ENCODE measurements at regions not wholly inside any gene's neighbourhood (a gene's known extent, or its start where the extent isn't known, plus 50 kb on each side); places are given as distances from the start of the nearest gene placed in this dataset.

GRCh38 chr18:51391215-51391614 is 193.7 kb upstream of the MEX3C start:
- Histone ChIP-seq H3K4me3 (no peak overlapping the region), H3K79me2 (ENCODE audit: control insufficient read depth, insufficient read depth, low read length) (no peaks in the 10 kb centered on the region), H3K36me3 (ENCODE audit: control insufficient read depth in 2 of 2, insufficient read depth in 2 of 2, low read length in 1 of 2) (no peaks in the 10 kb centered on the region), H3K9ac (ENCODE audit: control insufficient read depth, insufficient read depth, low read length) (no peak overlapping the region), H4K20me1 (ENCODE audit: control insufficient read depth, insufficient read depth) (no peaks in the 10 kb centered on the region), H3K9me3 (replicated peaks; ENCODE audit: control insufficient read depth, insufficient read depth, low read length) (no peaks in the 10 kb centered on the region; the same call in 2 of the 3 replicates), H3K27me3 (replicated peaks in 1 of 2; ENCODE audit: control insufficient read depth in 2 of 2, insufficient read depth in 2 of 2, low read length in 1 of 2) (no peaks in the 10 kb centered on the region; a peak in 1 of 4 replicates), H3K4me2 (ENCODE audit: control insufficient read depth, insufficient read depth) (no peak overlapping the region), H3K4me1 (ENCODE audit: control insufficient read depth, insufficient read depth, low read length) (no peaks in the 10 kb centered on the region), H2AFZ (ENCODE audit: control insufficient read depth, low read depth, low read length) (no peak overlapping the region), H3K27ac (ENCODE audit: control insufficient read depth, insufficient read depth) (no peak overlapping the region)
- DNase-seq (ENCODE audit: low read depth, low spot score): no peak
- ATAC-seq: no peak
- TF ChIP-seq ATF2 (IDR thresholded peaks at IDR 0.05; ENCODE audit: low read length): no peak
- TF ChIP-seq CHD1 (IDR thresholded peaks at IDR 0.05; ENCODE audit: low read depth, low read length): no peak
- no peak for TF ChIP-seq PAX8 (IDR thresholded peaks at IDR 0.05)
- TF ChIP-seq SP1 (IDR thresholded peaks at IDR 0.05; ENCODE audit: low read depth, low read length): no peak
- no peak for TF ChIP-seq CBFB (IDR thresholded peaks at IDR 0.05; ENCODE audit: low read depth)
- TF ChIP-seq USF2 (IDR thresholded peaks at IDR 0.05; ENCODE audit: borderline replicate concordance, low read depth, low read length): no peak
- TF ChIP-seq SRF (IDR thresholded peaks at IDR 0.05; ENCODE audit: low read depth in 2 of 2, low read length in 2 of 2): no peak
- TF ChIP-seq BCL11A (IDR thresholded peaks at IDR 0.05; ENCODE audit: low read depth, low read length): no peak
- TF ChIP-seq RAD21 (IDR thresholded peaks at IDR 0.05; ENCODE audit: insufficient read depth, low read depth, low read length): no peak
- no peak for TF ChIP-seq PML (IDR thresholded peaks at IDR 0.05; ENCODE audit: low read length)
- TF ChIP-seq POLR2AphosphoS5 (IDR thresholded peaks at IDR 0.05; ENCODE audit: low read length): no peak
- TF ChIP-seq IKZF2 (IDR thresholded peaks at IDR 0.05): no peak
- no peak for TF ChIP-seq ZBTB40 (IDR thresholded peaks at IDR 0.05; ENCODE audit: borderline replicate concordance)
- FAIRE-seq: no peak
- ChIA-PET RAD21 (ENCODE audit: unreplicated experiment) (interaction anchor here (1.8 kb wide), 1 partner anchor 9 kb away, joined by 5 read pairs; no protein-coding TSS in a partner anchor), POLR2A (no interaction called here), CTCF (interaction anchor here (0.5 to 0.9 kb wide), 2 partner anchors 30 to 256 kb away, joined by 3 read pairs; no protein-coding TSS in a partner anchor), SMC1A (ENCODE audit: uncharacterized antibody, unreplicated experiment) (interaction anchor here (0.9 to 1.4 kb wide), 3 partner anchors 10 to 14 kb away, joined by 3 to 5 read pairs (median 5); no protein-coding TSS in a partner anchor)
- WGBS (ENCODE audit: insufficient coverage, insufficient replicate concordance, low lambda C conversion rate, missing lambda C conversion rate): 0% methylated on average over 1 of the region's 1 CpG
- intact Hi-C loops (cut with micrococcal nuclease; ENCODE audit: unreplicated experiment): no loop called here
- BruUV-seq (replicated peaks): no TSS peak
- in situ Hi-C loops (cut with MboI): loop anchor here (25.0 kb wide), 1 partner anchor 279 kb away; no protein-coding TSS in a partner anchor

Measured in GM12878 (cell line).